ENCODE measurements at regions not wholly inside any gene's neighbourhood (a gene's known extent, or its start where the extent isn't known, plus 50 kb on each side); places are given as distances from the start of the nearest gene placed in this dataset.
A peak's percentile ranks its signal among the peaks of the same experiment; 100 is the strongest.

DNA sequence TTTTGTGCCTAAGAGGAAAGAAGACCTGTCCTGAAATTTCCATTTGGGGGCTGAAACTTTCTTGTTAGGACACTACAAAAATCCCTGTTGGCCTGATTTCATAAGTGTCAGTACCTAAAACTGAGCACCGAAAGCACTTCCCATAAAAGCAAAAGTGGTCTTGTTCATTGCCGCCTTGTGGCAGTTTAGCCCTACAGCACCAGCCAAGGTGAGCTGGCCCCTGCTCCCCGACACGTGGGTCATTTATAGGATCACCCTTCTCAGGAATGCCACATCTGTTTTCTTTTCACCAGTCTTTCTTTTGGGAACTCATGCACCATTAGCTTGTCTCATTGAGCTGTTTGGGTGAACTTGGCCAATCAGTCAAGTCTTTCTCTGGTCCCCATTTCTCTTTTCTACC is 155.8 kb upstream of the KAZN start:
- no peak for DNase-seq (ENCODE audit: low read depth)

- DNase-seq (ENCODE audit: low read depth) = no peak
Measured at GRCh38 chr1:14443164-14443787, 155.2 kb upstream of the KAZN start.

GRCh38 chr1:14451217-14451616 is 147.3 kb upstream of the KAZN start:
- no peak for DNase-seq (ENCODE audit: low read depth)

DNA sequence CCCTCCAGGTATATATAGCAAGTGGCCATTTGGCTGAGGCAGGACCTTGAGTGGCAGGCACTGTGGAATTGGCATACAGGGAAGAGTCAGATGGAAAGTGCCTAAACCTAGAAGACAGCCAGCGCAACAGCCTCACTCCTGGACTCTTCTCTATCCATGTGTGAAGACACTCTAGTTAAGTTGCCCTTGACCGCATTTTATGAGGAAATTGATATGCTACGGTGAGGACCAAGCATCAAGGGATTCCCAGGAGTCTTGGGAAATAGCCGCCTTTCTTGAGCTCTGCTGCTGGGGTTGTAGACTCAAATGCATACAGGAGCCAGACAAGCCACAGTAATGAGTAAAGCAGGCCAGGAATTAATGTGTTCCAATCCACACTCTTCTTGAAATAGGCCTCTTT is 145.9 kb upstream of the KAZN start:
- no peak for DNase-seq (ENCODE audit: low read depth)

GRCh38 chr1:14460173-14460572 is 138.3 kb upstream of the KAZN start:
- no peak for DNase-seq (ENCODE audit: low read depth)

DNA sequence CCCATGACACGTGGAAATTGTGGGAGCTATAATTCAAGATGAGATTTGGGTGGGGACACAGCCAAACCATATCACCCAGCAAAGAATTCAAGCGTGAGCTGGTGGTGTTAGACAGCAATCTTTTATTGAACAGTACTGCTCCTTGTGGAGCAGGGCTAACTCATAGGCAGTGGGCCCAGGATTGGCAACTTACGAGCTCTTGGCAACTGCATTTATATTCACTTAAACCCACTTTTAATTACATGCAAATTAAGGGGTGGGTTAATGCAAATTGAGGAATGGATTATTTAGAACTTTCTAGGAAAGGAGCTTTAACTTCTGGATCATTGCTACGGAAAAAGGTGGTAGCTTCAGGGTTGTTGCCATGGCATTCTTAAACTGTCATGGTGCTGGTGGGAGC is 135.6 kb upstream of the KAZN start:
- no peak for DNase-seq (ENCODE audit: low read depth)

GRCh38 chr1:14466006-14466405 is 132.5 kb upstream of the KAZN start:
- no peak for DNase-seq (ENCODE audit: low read depth)

GRCh38 chr1:14467112-14467511 is 131.4 kb upstream of the KAZN start:
- DNase-seq (ENCODE audit: low read depth) = no peak

- DNase-seq (ENCODE audit: low read depth) = no peak
Measured at GRCh38 chr1:14468751-14469150, 129.7 kb upstream of the KAZN start.

DNA sequence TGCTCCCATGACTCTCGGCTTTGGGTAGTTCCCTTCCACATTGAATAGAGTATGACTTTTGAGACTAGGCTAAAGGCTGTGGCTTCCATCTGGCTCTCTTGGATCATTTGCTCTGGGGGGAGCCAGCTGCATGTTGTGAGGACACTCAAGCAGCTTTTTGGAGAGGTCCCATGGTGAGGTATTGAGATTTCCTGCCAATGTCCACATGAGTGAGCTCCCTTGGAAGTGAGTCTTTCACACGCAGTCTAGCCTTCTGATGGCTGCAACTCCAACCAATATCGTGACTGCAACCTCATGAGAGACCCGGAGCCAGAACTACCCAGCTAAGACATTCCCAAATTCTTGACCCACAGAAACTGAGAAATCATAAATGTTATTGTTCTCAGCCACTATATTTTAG is 127.7 kb upstream of the KAZN start:
- DNase-seq (ENCODE audit: low read depth) = no peak

- DNase-seq (ENCODE audit: low read depth) = no peak
Measured at GRCh38 chr1:14474856-14475255, 123.6 kb upstream of the KAZN start.

- DNase-seq (ENCODE audit: low read depth) = peak; percentile 10
Measured at GRCh38 chr1:14476170-14476955, 122.1 kb upstream of the KAZN start.

DNA sequence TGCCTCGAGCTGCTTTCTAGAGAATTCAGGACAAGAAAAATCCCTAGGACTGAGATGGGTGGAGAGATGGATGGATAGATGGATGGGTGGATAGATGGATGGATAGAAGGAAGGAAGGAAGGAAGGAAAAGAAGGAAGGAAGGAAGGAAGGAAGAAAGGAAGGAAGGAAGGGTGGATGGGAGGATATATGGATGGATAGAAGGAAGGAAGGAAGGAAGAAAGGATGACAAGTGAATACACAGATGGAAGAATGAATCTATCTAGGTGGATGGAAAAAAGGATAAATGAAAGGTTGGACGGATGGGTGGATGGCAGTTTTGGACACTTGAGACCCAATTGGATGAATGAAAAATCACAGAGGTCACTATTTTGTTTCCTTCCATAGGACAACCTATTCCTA is 120.4 kb upstream of the KAZN start:
- DNase-seq (ENCODE audit: low read depth) = no peak

GRCh38 chr1:14479865-14480264 is 118.6 kb upstream of the KAZN start:
- peak; percentile 6 for DNase-seq (ENCODE audit: low read depth)

GRCh38 chr1:14482784-14483450 is 115.6 kb upstream of the KAZN start:
- DNase-seq (ENCODE audit: low read depth) = no peak

- no peak for DNase-seq (ENCODE audit: low read depth)
Measured at GRCh38 chr1:14485285-14485684, 113.2 kb upstream of the KAZN start.

DNA sequence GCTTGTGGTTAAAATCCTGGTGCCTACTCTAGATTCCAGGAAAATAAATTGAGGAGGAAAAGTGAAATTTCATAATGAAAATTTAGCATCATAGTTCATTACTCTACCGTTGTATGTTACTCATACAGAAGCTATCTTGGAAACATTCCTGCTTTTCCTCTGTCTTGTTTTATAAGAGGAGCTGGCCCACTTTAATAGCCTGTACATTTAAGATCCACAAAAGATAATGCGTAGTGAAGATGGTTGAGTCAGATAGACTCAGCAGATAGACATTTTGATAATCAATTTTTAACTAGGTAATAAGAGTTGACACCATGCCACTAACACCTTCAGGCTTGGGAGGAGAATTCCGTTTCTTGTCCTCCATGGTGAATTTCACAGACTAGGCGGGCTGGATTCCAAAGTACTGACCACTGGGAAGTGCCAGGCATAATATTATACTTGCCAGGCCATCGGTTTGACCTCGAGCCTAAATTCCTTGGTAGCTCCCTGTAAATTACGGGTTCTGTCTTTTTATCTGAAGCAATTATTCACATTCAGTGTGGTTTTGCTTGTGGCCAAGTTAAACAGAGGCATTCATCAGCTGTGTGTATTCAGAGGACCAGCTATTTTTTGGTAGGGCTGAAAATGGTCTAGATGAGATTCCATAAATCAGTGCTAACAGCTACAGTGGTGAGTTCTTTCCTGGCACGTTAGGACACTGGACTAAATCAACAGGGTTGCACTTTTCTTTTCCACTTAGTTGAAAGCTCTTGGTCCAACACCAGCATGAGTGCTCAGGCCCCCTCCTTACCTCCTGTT is 111.9 kb upstream of the KAZN start:
- peak; percentile 94 for DNase-seq (ENCODE audit: low read depth)

- peak; percentile 10 for DNase-seq (ENCODE audit: low read depth)
Measured at GRCh38 chr1:14487671-14488070, 110.8 kb upstream of the KAZN start.

GRCh38 chr1:14494911-14495310 is 103.6 kb upstream of the KAZN start:
- DNase-seq (ENCODE audit: low read depth) = no peak

DNA sequence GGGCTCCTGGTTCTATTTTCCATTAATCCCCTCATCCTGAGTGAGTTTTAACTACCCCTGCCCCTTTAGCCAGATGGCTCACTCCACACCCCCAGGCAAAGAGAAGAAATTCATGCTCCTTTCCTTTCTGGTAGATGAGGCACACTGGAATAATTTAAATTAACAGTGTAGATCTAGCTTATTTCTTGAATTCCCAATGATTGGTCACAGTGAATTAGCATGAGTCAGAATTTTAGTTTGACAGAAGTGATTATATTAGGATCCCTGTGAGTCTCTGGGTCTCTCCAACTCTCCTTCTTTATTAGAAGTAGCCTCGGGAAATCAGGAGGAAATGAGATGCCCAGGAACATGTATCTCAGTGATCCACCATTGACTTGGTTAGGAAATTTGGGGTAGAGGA is 103.1 kb upstream of the KAZN start:
- no peak for DNase-seq (ENCODE audit: low read depth)

- DNase-seq (ENCODE audit: low read depth) = no peak
Measured at GRCh38 chr1:14495996-14496395, 102.5 kb upstream of the KAZN start.

DNA sequence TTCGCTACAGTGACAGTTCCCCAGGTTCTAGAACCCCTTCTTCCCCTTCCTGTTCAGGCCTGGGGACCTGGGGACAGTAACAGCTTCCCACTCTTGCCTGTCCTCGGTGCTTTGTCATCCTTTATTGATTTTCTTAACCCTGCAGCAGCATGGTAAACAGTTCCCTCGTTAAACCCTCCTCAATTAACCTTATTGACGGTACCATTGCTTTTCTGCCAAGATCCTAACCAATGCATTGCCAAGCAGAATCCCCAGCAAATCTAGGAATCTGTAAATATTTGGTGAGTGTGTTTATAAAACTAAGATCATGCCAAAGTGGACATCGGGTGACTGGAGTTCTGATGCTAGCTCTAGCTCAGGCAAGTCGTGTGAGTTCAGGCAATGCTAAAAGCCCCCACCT is 99.6 kb upstream of the KAZN start:
- DNase-seq (ENCODE audit: low read depth) = no peak

All from GM04504 (cell line).